SIG-M5 treated with dmso at 0.1 percent for 504 hours (cell line): ENCODE measurements at regions not wholly inside any gene's neighbourhood (a gene's known extent, or its start where the extent isn't known, plus 50 kb on each side); places are given as distances from the start of the nearest gene placed in this dataset.
A peak's percentile ranks its signal among the peaks of the same experiment; 100 is the strongest.
"Not testable (repeated sequence)": the region's sequence is repeated elsewhere in the genome, so short reads cannot be mapped to it uniquely, and the experiment has no call there.

ENCODE experiments used
- DNase-seq: peaks from one replicate; lab custom pipeline; 2025; ENCODE audit not compliant: unreplicated experiment; lab: John Stamatoyannopoulos, UW

DNA sequence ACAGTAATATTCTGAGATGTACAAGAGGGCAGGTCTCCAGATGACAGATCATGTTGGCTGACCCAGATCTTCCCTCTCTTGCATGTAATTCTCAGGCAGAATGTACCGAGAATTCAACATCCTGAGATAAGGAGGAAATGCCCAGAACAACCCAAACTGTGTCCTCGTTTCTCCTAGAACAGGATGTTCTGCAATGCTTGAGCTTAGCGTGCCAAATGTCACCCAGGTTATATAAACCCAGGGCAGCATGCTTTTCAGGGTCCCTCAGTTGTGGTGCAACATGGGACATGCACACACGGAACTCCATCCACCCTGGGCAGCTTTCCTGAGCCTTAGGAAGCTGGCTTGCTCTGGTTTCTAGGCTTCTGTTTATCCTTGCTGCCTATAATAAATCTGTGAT lies 102.1 kb upstream of the CMC1 start:
- no peak for DNase-seq

DNA sequence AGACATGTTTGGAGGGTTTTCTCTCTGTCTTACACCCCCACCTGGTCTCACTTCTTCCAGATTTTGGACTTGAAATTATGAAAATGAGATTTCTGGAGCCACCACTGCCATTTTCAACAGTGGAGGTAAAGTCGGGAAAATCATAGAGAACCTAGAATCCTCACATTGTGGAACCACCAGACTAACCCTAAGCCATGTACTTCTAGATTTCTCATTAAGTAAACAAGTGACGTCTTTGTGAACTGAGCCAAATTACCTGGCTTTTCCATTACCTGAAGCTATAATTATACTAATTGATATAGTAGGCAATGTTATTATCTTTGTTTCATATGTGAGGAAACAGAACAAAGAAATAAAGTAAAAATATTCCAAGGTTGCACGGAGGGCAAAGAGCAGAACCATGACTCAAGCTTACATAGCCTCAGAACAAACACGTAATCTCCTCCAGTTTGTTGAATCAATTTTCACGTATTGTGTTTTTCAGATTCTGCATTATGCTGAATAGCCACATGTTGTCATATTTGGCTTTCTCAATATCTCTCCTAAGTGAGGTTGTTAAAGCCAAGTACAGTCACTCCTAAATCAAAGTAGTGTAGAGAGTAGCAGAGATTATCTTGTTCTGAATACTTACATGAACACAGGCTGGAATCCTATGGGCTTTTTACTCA lies 101.3 kb upstream of the CMC1 start:
- no peak for DNase-seq

GRCh38 chr3:28140664-28141063 lies 100.8 kb upstream of the CMC1 start:
- no peak for DNase-seq

DNA sequence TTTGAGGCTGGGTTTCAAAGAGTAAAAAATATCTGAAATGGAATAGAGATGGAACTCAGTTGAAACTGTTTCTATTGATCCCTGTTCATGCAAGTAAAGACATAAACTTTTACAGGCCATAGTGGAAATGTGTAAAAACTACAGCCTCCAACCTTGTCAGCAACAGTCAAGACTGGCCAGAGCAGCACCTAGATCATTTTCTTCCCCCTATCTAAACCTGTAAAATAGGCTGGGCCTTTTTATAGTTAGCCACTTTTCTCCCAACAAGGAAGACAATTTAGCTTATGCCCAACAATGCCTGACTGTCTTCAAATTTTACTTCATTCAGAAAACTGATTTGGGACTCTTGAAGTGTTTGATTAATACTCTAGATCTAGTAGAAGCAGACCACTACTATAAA lies 91.5 kb upstream of the CMC1 start:
- DNase-seq, result no peak

GRCh38 chr3:28150465-28151206 lies 90.8 kb upstream of the CMC1 start:
- DNase-seq, result no peak

DNA sequence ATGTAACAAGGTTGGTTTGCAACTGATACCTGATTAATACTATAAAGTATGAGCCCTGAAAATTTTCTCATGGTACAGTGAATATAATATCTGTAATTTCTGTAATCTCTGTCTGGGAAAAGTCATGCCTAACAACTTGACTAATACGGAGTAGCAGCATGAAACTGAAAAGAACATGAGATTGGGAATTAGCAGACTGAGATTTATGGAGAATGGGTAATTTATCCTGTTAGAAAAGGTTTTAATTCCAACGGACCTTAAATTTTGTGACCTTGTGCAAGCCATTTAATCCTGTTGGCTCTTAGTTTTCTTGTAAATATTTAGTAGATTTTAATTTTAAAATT lies 90.2 kb upstream of the CMC1 start:
- DNase-seq, result no peak

GRCh38 chr3:28151608-28152228 lies 89.7 kb upstream of the CMC1 start:
- DNase-seq, result no peak

DNA sequence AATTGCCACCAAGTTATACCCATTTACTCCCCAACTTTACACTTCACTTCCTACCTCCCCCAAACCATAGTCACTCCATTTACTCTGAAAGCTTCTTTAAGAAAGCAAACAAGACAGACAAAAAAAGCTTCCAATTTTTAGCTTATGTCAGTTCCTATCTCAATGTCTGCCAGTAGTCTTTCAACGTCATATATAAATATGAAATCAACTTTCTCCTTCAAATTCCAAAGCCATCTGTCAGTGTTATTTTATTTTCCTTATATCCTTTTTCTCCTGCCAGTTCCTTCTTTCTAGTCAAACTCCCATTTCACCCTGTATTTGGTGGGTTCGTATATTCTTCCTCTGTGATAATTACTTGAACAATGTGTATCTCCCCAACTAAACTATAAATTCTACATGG lies 85.8 kb upstream of the CMC1 start:
- no peak for DNase-seq

GRCh38 chr3:28156599-28156998 lies 84.8 kb upstream of the CMC1 start:
- DNase-seq, result not testable (repeated sequence)

DNA sequence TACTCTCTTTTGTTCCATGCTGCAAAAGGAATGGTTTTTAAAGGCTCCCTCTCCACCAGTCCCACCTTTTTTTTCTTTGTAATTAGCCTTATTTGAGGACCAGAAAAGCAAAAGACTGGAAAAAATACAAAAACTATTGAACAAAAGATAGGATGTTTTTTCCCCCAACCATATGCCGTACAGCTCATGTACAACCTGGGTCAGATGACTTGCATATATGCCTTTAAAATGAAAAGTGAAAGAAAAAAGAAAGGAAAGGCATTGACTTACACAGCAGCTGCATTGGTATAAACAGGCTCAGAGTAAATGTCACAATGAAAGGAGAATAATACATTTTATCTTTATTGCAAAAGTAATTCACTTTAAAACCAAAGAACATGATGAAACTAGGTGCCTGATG lies 69.5 kb upstream of the CMC1 start:
- DNase-seq, result no peak

DNA sequence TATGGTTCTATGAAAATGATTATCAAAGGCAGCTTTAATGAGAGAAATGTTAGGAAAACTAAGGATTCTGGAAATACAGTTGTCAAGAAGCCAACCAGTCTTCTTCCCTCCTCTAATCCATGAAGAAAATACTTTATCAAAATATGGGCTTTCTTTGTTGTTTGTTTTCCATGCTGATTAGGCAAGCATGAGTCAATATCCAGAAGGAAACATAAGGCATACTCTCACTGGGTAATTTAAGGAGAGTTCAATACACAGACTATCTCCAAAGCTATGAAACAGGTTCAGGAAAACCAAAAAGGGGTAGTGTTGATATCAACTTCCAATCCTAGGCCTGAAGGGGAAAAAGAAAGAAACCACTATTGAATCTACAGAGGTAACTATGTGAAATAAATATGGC lies 68.7 kb upstream of the CMC1 start:
- DNase-seq, result no peak

GRCh38 chr3:28173836-28174235 lies 67.6 kb upstream of the CMC1 start:
- DNase-seq, result no peak

DNA sequence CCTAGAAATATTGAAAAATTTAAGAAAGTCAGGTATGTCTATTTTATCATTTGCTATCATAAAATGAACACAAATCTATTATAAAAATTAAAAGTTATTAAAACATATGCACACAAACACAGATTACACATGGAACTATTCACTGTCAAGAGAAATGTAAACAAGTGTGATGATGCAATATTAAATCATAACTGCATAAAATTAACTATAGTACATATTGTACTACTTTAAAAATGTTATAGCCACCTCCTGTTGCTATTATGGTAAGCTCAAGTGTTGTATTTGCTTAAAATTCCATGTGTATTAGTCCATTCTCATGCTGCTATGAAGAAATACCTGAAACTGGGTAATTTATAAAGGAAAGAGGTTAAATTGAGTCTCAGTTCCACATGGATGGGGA lies 54.7 kb upstream of the CMC1 start:
- DNase-seq, result no peak

GRCh38 chr3:28188686-28189085 lies 52.7 kb upstream of the CMC1 start:
- peak; percentile 35 for DNase-seq

GRCh38 chr3:28191363-28191762 lies 50.1 kb upstream of the CMC1 start:
- DNase-seq, result no peak
